ENCODE measurements at regions not wholly inside any gene's neighbourhood (a gene's known extent, or its start where the extent isn't known, plus 50 kb on each side); places are given as distances from the start of the nearest gene placed in this dataset.

GRCh38 chr2:12587228-12587627, 129.5 kb upstream of the TRIB2 start:
- no peak overlapping the region for H3K27ac Mint-ChIP-seq
- H3K4me1 Mint-ChIP-seq (ENCODE audit: low read depth) = peaks cover 38% of the 10 kb centered on the region
- ChIA-PET POLR2A (no interaction called here), CTCF (no interaction called here)
- no peak for ATAC-seq
- TF ChIP-seq CTCF (IDR thresholded peaks at IDR 0.05) = no peak
- no peak overlapping the region for H3K4me3 Mint-ChIP-seq
- H3K36me3 Mint-ChIP-seq (ENCODE audit: low read depth) = no peaks in the 10 kb centered on the region
- H3K9me3 Mint-ChIP-seq = no peaks in the 10 kb centered on the region
- no peak for DNase-seq
- H3K27me3 Mint-ChIP-seq = no peaks in the 10 kb centered on the region
- intact Hi-C loops (cut with micrococcal nuclease) = no loop called here

DNA sequence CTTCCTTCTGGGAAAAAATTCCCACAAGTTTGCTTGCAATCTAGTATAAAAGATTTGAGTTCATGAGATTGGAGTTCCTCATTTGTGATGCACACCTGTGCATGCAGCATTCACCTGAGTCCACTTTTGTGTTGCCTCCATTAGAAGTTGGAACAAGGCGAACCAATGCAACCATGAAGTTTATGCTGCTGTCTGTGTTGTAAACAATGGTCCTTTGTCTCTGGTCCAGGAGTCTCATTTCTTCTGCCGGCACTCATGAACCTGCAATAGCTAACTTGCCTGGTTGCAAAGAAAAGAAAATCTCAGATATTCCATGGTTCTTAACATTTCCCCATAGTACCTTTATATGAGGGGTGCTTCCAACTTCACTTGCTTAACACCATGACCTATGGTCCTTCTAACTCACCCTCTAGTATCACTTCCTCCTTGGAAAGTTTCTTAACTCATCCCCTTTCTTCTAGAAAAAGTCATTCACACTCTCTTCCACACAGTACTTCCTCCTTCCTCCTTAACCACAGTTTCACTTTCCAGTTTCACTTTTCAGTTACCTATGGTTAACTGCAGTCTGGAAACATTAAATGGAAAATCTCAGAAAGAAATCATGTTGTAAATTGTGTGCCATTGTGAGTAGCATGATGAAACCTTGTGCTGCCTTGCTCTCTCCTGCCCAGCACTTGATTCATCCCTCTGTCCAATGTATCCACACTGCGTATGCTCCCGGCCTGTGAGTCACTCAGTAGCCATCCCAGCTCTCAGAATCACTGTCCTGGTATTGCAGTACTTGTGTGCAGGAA, 128.8 kb upstream of the TRIB2 start:
- H3K27me3 Mint-ChIP-seq = no peaks in the 10 kb centered on the region
- H3K27ac Mint-ChIP-seq = peak overlapping the region; percentile 73
- H3K4me1 Mint-ChIP-seq (ENCODE audit: low read depth) = peaks cover 38% of the 10 kb centered on the region
- ChIA-PET POLR2A (no interaction called here), CTCF (no interaction called here)
- ATAC-seq = peak; percentile 72
- TF ChIP-seq CTCF (IDR thresholded peaks at IDR 0.05) = no peak
- H3K36me3 Mint-ChIP-seq (ENCODE audit: low read depth) = no peaks in the 10 kb centered on the region
- peak; percentile 8 for DNase-seq
- H3K9me3 Mint-ChIP-seq = no peaks in the 10 kb centered on the region
- intact Hi-C loops (cut with micrococcal nuclease) = no loop called here
- no peak overlapping the region for H3K4me3 Mint-ChIP-seq

DNA sequence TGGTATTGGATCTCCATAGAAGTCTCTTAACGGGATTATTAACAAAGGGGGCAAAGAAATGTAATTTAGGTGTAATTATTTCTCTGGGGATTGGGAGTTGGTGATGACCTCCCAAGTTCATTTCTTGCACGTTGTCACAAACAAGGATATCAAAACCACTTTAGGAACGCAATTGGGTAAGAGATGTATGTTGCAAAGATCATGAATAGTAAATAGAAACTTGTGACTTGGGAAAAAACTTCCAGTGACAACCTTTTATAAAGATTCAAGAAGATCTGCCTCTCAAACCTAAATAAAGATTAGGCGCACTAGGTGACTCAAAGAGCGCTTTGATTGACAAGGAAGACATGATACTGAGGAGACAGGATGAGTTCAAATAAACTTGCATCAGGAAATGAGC, 127.8 kb upstream of the TRIB2 start:
- H3K4me1 Mint-ChIP-seq (ENCODE audit: low read depth) = peaks cover 38% of the 10 kb centered on the region
- H3K9me3 Mint-ChIP-seq = no peaks in the 10 kb centered on the region
- no peaks in the 10 kb centered on the region for H3K27me3 Mint-ChIP-seq
- no peaks in the 10 kb centered on the region for H3K36me3 Mint-ChIP-seq (ENCODE audit: low read depth)
- intact Hi-C loops (cut with micrococcal nuclease) = no loop called here
- no peak overlapping the region for H3K4me3 Mint-ChIP-seq
- no peak for TF ChIP-seq CTCF (IDR thresholded peaks at IDR 0.05)
- CTCF ChIA-PET = no interaction called here
- no peak overlapping the region for H3K27ac Mint-ChIP-seq
- no peak for DNase-seq
- POLR2A ChIA-PET = no interaction called here
- no peak for ATAC-seq

GRCh38 chr2:12589802-12590320, 126.9 kb upstream of the TRIB2 start:
- no peak for ATAC-seq
- intact Hi-C loops (cut with micrococcal nuclease) = no loop called here
- ChIA-PET CTCF (interaction anchor here (1.8 kb wide), 1 partner anchor 126 kb away, joined by 5 read pairs; no protein-coding TSS in a partner anchor), POLR2A (interaction anchor here (1.4 kb wide), 1 partner anchor 12 kb away, joined by 4 read pairs; no protein-coding TSS in a partner anchor)
- H3K27ac Mint-ChIP-seq = no peak overlapping the region
- no peaks in the 10 kb centered on the region for H3K27me3 Mint-ChIP-seq
- no peak overlapping the region for H3K4me3 Mint-ChIP-seq
- no peaks in the 10 kb centered on the region for H3K9me3 Mint-ChIP-seq
- no peaks in the 10 kb centered on the region for H3K36me3 Mint-ChIP-seq (ENCODE audit: low read depth)
- peaks cover 38% of the 10 kb centered on the region for H3K4me1 Mint-ChIP-seq (ENCODE audit: low read depth)
- no peak for TF ChIP-seq CTCF (IDR thresholded peaks at IDR 0.05)
- DNase-seq = no peak

GRCh38 chr2:12592296-12592695, 124.4 kb upstream of the TRIB2 start:
- Mint-ChIP-seq H3K9me3 (no peaks in the 10 kb centered on the region), H3K4me3 (no peak overlapping the region), H3K27me3 (no peaks in the 10 kb centered on the region), H3K36me3 (ENCODE audit: low read depth) (no peaks in the 10 kb centered on the region), H3K27ac (no peak overlapping the region), H3K4me1 (ENCODE audit: low read depth) (peaks cover 34% of the 10 kb centered on the region)
- no peak for ATAC-seq
- ChIA-PET POLR2A (no interaction called here), CTCF (no interaction called here)
- no peak for DNase-seq
- intact Hi-C loops (cut with micrococcal nuclease) = no loop called here
- TF ChIP-seq CTCF (IDR thresholded peaks at IDR 0.05) = no peak

All from activated CD8-positive, alpha-beta T cell treated with anti-CD3 and anti-CD28 coated beads for 36 hours (primary cell).